Adrenal gland (tissue), 9 donors: ENCODE measurements at regions not wholly inside any gene's neighbourhood (a gene's known extent, or its start where the extent isn't known, plus 50 kb on each side); places are given as distances from the start of the nearest gene placed in this dataset.

Experiments
- DNase-seq, 7 donors: peaks; one replicate each; pipeline ENCODE4 v3.0.0-alpha.2; 2019 to 2020
- H3K27ac ChIP-seq, 5 donors: fragments of 200-600 bp; sonication (generic) in 4 of 5; 1 replicate in 3 of 5; 2 replicates in 2 of 5; pipeline versions ENCODE4 v1.5.1 to v1.8.0; 2016 to 2020; ENCODE audit warnings: mild to moderate bottlenecking in 1 of 5
- H3K27me3 ChIP-seq: fragments of 200-600 bp; 2 replicates; pipeline ENCODE4 v1.8.0; 2021
- H3K36me3 ChIP-seq, 2 donors: fragments of 200-600 bp; replicated peaks in 1 of 2; 1 replicate in 1 of 2; 2 replicates in 1 of 2; pipeline versions ENCODE4 v1.5.1 to v1.8.0; 2018 to 2022
- H3K4me1 ChIP-seq, 2 donors: fragments of 200-600 bp; replicated peaks in 1 of 2; 1 replicate in 1 of 2; 2 replicates in 1 of 2; pipeline versions ENCODE4 v1.5.1 to v1.8.0; 2018 to 2021
- H3K4me3 ChIP-seq, 4 donors: fragments of 200-600 bp; sonication (generic) in 3 of 4; one replicate each; pipeline ENCODE4 v1.5.1; 2016 to 2018
- H3K9me3 ChIP-seq, 3 donors: fragments of 200-600 bp; sonication (generic) in 1 of 3; replicated peaks in 1 of 3; 1 replicate in 2 of 3; 2 replicates in 1 of 3; pipeline versions ENCODE4 v1.5.1 to v1.8.0; 2016 to 2021
- POLR2A ChIP-seq, 2 donors: fragments of 450-650 bp; IDR thresholded peaks; one replicate each; pipeline ENCODE4 v1.6.1; 2017; ENCODE audit warnings: antibody characterized with exemption in 2 of 2, mild to moderate bottlenecking in 2 of 2, moderate library complexity in 1 of 2
- WGBS, 4 donors: extraction: QIAGEN DNeasy Blood & Tissue Kit in 2 of 4; methylation state at CpG; one replicate each; pipeline versions ENCODE4 v1.1.5 to v1.1.7; 2013 to 2017; 5-methylcytosine and 5-hydroxymethylcytosine counted together
- intact Hi-C, 2 donors: fragments of 100-400 bp; cut with DNase I; formaldehyde crosslinking; loops; one replicate each; pipeline versions ENCODE4 v1.14.1 to v1.15.0; 2022 to 2023
- TF ChIP-seq, protein P1 (sequence below), 6 experiments: fragments of 450-650 bp in 4 of 6; fragments of 200-600 bp in 2 of 6; sonication (generic) in 1 of 6; IDR thresholded peaks; 1 replicate in 5 of 6; 2 replicates in 1 of 6; pipeline versions ENCODE4 v1.5.1 to v1.8.0; 2016 to 2021; ENCODE audit warnings: antibody characterized with exemption in 6 of 6, mild to moderate bottlenecking in 2 of 6, moderate library complexity in 1 of 6
- donor health status: healthy with polysubstance abuse.
- donor health status: Bipolar disorder and iron deficiency.
- donor health status: DM: yes; HTN: yes; CAD: no.
- donor health status: DM: no; HTN: no; CAD: no.
- donor health status: DM: no; HTN: no; CAD: no.

DNA sequence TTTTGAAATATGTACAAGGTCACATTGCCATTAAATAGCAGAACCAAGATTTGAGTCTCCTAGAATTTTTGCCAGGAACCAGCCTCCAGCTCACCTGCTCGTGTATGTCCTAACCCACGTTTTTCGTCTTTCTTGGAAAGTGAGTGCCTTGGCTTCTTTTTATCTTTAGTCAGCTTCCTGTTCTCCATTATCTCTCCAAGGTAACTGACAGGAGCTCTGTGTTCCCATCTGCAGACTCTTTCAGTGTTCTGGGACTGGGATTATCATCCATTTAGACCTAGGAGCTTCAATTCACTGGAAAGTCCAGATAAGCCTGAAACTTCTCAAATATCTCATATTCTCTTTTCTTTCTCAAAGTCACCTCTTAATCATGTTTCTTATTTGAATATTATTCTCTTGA is 193.7 kb downstream of the ZIC5 start:
- Histone ChIP-seq H3K36me3 (no peaks in the 10 kb centered on the region), H3K9me3 (peaks cover 0 to 7% (median 0%) of the 10 kb centered on the region in 3 donors), H3K27me3 (no peaks in the 10 kb centered on the region), H3K4me3 (no peak overlapping the region), H3K27ac (no peak overlapping the region), H3K4me1 (no peaks in the 10 kb centered on the region)
- intact Hi-C loops, result no loop called here
- TF ChIP-seq, protein P1, sequence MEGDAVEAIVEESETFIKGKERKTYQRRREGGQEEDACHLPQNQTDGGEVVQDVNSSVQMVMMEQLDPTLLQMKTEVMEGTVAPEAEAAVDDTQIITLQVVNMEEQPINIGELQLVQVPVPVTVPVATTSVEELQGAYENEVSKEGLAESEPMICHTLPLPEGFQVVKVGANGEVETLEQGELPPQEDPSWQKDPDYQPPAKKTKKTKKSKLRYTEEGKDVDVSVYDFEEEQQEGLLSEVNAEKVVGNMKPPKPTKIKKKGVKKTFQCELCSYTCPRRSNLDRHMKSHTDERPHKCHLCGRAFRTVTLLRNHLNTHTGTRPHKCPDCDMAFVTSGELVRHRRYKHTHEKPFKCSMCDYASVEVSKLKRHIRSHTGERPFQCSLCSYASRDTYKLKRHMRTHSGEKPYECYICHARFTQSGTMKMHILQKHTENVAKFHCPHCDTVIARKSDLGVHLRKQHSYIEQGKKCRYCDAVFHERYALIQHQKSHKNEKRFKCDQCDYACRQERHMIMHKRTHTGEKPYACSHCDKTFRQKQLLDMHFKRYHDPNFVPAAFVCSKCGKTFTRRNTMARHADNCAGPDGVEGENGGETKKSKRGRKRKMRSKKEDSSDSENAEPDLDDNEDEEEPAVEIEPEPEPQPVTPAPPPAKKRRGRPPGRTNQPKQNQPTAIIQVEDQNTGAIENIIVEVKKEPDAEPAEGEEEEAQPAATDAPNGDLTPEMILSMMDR (IDR thresholded peaks at IDR 0.05), result no peak
- no peak for TF ChIP-seq POLR2A (IDR thresholded peaks at IDR 0.05)
- WGBS, 4 donors, result 25 to 60% (median 47%) methylated on average over 3 of the region's 3 CpGs
- no peak for DNase-seq

DNA sequence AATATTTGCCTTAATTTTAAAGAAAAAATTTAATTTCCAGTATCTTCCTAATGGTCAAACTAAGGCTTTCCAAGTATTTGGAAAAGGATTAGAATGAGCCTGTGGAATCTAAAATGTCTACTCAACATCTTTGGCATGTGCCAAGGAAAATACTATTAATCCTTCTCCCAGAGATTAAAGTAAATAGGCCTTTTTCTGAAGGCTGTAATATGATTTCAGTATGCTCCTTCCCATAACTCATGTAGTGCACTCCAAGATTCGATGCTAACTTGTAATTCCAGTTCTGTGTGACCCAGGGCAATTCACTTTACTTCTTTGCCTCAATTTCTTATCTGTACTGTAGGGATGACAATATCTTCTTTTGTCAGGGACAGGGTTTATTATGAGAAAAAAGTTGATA is 196.9 kb downstream of the ZIC5 start:
- Histone ChIP-seq H3K4me1 (no peaks in the 10 kb centered on the region), H3K36me3 (no peaks in the 10 kb centered on the region), H3K4me3 (no peak overlapping the region), H3K27ac (no peak overlapping the region), H3K9me3 (no peaks in the 10 kb centered on the region), H3K27me3 (no peaks in the 10 kb centered on the region)
- TF ChIP-seq, protein P1 (IDR thresholded peaks at IDR 0.05), result no peak
- TF ChIP-seq POLR2A (IDR thresholded peaks at IDR 0.05), result no peak
- intact Hi-C loops, result no loop called here
- no peak for DNase-seq
- WGBS, 4 donors, result 63 to 78% (median 72%) methylated on average over 1 of the region's 1 CpG

DNA sequence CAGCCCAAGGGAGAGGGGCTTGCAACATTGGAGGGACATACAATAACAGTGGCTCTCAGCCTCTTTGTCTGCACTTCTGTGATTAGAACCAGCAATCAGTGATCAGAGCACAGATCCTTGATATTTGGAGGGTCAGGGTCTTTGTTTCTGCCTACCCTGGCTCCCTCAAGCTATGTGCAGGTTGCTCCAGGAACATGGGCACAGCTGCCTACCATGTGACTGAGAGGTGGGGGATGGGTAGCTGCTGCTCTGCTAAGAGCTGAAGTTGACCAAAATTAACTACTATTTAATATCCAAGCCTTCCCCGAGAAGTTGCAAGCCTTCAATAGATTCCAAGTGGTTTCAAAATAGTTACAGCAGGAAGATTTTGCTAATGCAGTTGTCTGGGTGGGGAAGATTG is 202.6 kb downstream of the ZIC5 start:
- no peak overlapping the region for H3K27ac ChIP-seq
- H3K9me3 ChIP-seq, result peaks cover 0 to 8% (median 0%) of the 10 kb centered on the region in 3 donors
- WGBS, 4 donors, result 86 to 100% (median 92%) methylated on average over 1 of the region's 1 CpG
- no peaks in the 10 kb centered on the region for H3K27me3 ChIP-seq
- intact Hi-C loops, result no loop called here
- no peak for DNase-seq
- no peak for TF ChIP-seq POLR2A (IDR thresholded peaks at IDR 0.05)
- no peak overlapping the region for H3K4me3 ChIP-seq
- H3K36me3 ChIP-seq, result no peaks in the 10 kb centered on the region
- H3K4me1 ChIP-seq, result no peaks in the 10 kb centered on the region

DNA sequence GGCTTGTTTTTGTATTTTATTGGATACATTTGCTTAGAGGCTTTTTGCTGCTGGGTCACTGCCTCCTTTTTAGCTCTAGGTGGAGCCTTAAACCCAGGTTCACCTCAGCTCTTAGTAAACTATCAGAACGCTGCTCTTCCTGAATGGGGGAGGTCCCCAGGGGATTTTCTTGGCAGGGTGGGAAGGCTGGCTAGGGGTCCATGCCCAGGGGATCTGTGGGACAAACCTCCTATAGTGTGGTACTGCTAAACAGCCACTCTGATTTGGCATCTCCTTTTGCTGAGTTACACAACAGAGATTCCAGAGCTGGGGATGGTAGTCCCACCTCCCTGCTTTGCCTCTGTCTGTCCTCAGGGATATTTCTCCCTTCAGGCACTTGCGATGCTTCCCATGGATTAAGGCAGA is 204.9 kb downstream of the ZIC5 start:
- no peaks in the 10 kb centered on the region for H3K4me1 ChIP-seq
- no peak for DNase-seq
- no peak overlapping the region for H3K27ac ChIP-seq
- no peaks in the 10 kb centered on the region for H3K36me3 ChIP-seq
- H3K9me3 ChIP-seq, result peaks cover 0 to 8% (median 0%) of the 10 kb centered on the region in 3 donors
- 18 to 56% (median 49%) methylated on average over 1 to 2 of the region's 2 CpGs for WGBS, 4 donors
- intact Hi-C loops, result no loop called here
- no peaks in the 10 kb centered on the region for H3K27me3 ChIP-seq
- no peak overlapping the region for H3K4me3 ChIP-seq
- TF ChIP-seq, protein P1 (IDR thresholded peaks at IDR 0.05), result no peak
- TF ChIP-seq POLR2A (IDR thresholded peaks at IDR 0.05), result no peak

DNA sequence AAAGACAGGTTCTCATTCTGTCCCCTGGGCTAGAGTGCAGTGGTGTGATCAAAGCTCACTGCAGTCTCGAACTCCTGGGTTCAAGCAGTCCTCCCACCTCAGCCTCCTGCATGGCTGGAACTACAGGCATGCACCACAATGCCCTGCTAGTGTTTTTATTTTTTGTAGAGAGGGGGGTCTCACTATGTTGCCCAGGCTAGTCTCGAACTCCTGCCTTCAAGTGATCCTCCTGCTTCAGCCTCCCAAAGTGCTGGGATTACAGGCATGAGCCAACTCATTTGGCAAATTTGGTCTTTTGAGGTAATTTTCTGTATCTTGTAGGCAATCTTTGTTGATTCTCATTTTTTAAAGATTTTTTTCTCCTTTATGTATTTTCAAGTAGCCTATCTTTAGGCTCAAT is 205.7 kb downstream of the ZIC5 start:
- WGBS, 4 donors, result 87 to 96% (median 95%) methylated on average over 2 of the region's 2 CpGs
- Histone ChIP-seq H3K36me3 (no peaks in the 10 kb centered on the region), H3K27ac (no peak overlapping the region), H3K4me1 (no peaks in the 10 kb centered on the region), H3K4me3 (no peak overlapping the region), H3K9me3 (peaks cover 0 to 8% (median 0%) of the 10 kb centered on the region in 3 donors), H3K27me3 (no peaks in the 10 kb centered on the region)
- no peak for DNase-seq
- no peak for TF ChIP-seq POLR2A (IDR thresholded peaks at IDR 0.05)
- TF ChIP-seq, protein P1 (IDR thresholded peaks at IDR 0.05), result no peak
- intact Hi-C loops, result no loop called here
